ENCODE measurements at regions not wholly inside any gene's neighbourhood (a gene's known extent, or its start where the extent isn't known, plus 50 kb on each side); places are given as distances from the start of the nearest gene placed in this dataset.

GRCh38 chr5:174542471-174542870 lies 181.9 kb upstream of the MSX2 start:
- ATAC-seq (ENCODE audit: low FRiP score) (no peak), DNase-seq (ENCODE audit: low spot score) (no peak)
- TF ChIP-seq, protein P1, sequence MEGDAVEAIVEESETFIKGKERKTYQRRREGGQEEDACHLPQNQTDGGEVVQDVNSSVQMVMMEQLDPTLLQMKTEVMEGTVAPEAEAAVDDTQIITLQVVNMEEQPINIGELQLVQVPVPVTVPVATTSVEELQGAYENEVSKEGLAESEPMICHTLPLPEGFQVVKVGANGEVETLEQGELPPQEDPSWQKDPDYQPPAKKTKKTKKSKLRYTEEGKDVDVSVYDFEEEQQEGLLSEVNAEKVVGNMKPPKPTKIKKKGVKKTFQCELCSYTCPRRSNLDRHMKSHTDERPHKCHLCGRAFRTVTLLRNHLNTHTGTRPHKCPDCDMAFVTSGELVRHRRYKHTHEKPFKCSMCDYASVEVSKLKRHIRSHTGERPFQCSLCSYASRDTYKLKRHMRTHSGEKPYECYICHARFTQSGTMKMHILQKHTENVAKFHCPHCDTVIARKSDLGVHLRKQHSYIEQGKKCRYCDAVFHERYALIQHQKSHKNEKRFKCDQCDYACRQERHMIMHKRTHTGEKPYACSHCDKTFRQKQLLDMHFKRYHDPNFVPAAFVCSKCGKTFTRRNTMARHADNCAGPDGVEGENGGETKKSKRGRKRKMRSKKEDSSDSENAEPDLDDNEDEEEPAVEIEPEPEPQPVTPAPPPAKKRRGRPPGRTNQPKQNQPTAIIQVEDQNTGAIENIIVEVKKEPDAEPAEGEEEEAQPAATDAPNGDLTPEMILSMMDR (IDR thresholded peaks at IDR 0.05): no peak

DNA sequence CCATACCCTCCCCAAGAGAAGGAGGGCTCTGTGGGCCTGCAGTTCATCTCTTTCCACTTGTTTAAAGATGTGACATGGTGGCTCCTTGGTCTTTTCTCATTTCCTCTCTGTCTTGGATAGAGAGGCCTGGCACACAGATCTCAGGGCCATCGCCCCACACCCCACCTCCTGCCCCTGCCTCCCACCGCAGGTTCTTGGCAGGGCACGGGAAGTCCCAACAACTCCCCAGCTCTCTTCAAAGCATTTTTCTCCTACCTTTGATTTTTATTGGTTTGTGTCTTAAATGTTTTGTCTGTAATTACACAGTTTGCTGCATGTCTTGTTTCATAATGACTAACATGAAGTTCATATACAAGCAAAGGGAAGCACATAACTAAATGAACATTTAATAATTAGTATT lies 178.5 kb upstream of the MSX2 start:
- no peak for ATAC-seq (ENCODE audit: low FRiP score)
- TF ChIP-seq, protein P1 (IDR thresholded peaks at IDR 0.05): no peak

DNA sequence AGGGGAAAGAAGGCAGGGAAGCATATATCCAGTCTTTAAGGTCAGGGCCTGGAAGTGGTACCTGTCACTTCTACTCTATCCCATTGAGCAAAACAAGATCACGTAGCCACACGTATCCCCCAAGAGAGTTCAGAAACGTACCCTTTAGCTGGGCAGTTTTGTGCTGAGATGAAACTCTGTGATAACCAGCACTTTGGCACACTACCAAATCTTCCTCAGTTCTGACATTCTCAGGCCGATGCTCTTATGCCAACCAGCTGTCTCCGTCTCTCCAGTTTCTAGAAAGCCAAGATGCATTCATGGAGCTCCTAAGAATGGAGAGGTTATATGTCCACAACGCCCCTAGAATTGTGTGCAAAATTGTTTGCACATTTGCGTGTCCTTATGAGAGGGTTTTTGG lies 176.6 kb upstream of the MSX2 start:
- DNase-seq (ENCODE audit: low spot score): no peak
- ATAC-seq (ENCODE audit: low FRiP score): no peak
- TF ChIP-seq, protein P1 (IDR thresholded peaks at IDR 0.05): no peak

More for the DNA sequence above, 178.5 kb upstream of the MSX2 start:
- no peak for DNase-seq (ENCODE audit: low spot score)

GRCh38 chr5:174549254-174549653 lies 175.1 kb upstream of the MSX2 start:
- ATAC-seq (ENCODE audit: low FRiP score): no peak
- no peak for DNase-seq (ENCODE audit: low spot score)

DNA sequence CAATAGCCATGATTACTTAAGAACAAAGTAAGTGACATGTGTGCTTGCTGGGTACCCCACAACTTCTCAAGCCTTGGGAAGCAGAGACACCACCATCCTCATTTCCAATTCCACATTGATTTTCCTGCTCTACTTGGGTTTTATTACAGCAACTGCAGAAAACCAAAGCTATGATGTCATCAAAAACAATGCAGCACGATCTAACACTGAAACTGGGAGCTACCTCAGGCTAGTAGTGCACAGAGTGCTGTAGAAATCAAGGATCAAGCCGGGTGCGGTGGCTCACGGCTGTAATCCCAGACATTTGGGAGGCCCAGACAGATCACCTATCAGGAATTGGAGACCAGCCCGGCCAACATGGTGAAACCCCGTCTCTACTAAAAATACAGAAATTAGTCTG lies 174.4 kb upstream of the MSX2 start:
- no peak for DNase-seq (ENCODE audit: low spot score)
- no peak for ATAC-seq (ENCODE audit: low FRiP score)
- TF ChIP-seq, protein P1 (IDR thresholded peaks at IDR 0.05): no peak

More at GRCh38 chr5:174549254-174549653, 175.1 kb upstream of the MSX2 start:
- TF ChIP-seq, protein P1 (IDR thresholded peaks at IDR 0.05): no peak

- ATAC-seq (ENCODE audit: low FRiP score) (no peak), DNase-seq (ENCODE audit: low spot score) (no peak)
- TF ChIP-seq, protein P1 (IDR thresholded peaks at IDR 0.05): no peak
Measured at GRCh38 chr5:174552428-174552827, 172.0 kb upstream of the MSX2 start.

GRCh38 chr5:174553556-174553955 lies 170.8 kb upstream of the MSX2 start:
- no peak for DNase-seq (ENCODE audit: low spot score)
- TF ChIP-seq, protein P1 (IDR thresholded peaks at IDR 0.05): no peak
- ATAC-seq (ENCODE audit: low FRiP score): no peak
